ENCODE measurements at regions not wholly inside any gene's neighbourhood (a gene's known extent, or its start where the extent isn't known, plus 50 kb on each side); places are given as distances from the start of the nearest gene placed in this dataset.
A peak's percentile ranks its signal among the peaks of the same experiment; 100 is the strongest.
"Not testable (repeated sequence)": the region's sequence is repeated elsewhere in the genome, so short reads cannot be mapped to it uniquely, and the experiment has no call there.

- Histone ChIP-seq H3K27me3 (ENCODE audit: control insufficient read depth, insufficient read depth, low read length) (no peaks in the 10 kb centered on the region), H3K27ac (ENCODE audit: low read length) (no peak overlapping the region), H3K9me3 (ENCODE audit: control insufficient read depth, low read depth, low read length) (peaks cover 4% of the 10 kb centered on the region), H3K36me3 (ENCODE audit: control insufficient read depth, insufficient read depth, low read length) (no peaks in the 10 kb centered on the region), H3K4me1 (ENCODE audit: control insufficient read depth, insufficient read depth, low read length) (no peaks in the 10 kb centered on the region), H3K4me3 (ENCODE audit: low read length) (no peak overlapping the region)
- 100% methylated on average over 1 of the region's 12 CpGs for WGBS (ENCODE audit: insufficient coverage, low lambda C conversion rate)
- no peak for DNase-seq
Measured at GRCh38 chr6:1001655-1002349, 308.9 kb upstream of the EXOC2 start.

DNA sequence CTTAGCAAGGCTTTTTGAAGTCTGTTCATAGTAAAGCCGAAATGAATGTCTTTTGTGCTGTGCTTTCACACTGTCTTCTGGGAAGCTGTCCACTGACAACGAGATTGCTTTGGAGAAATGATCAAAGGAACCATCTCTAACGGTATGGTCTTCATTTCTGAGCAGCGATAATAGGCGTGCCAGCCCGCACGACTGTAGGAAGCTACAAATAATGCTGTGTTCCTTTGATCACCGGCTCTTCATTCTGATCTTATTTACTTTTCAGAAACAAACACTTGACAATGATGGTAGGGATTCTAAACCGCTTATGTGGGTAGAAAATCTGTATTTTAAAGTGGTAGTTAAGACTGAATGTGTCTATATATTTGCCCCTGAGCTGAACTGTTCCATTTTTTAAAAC, 306.6 kb upstream of the EXOC2 start:
- Histone ChIP-seq H3K36me3 (ENCODE audit: control insufficient read depth, insufficient read depth, low read length) (no peaks in the 10 kb centered on the region), H3K27ac (ENCODE audit: low read length) (no peak overlapping the region), H3K9me3 (ENCODE audit: control insufficient read depth, low read depth, low read length) (peaks cover 4% of the 10 kb centered on the region), H3K4me3 (ENCODE audit: low read length) (no peak overlapping the region), H3K4me1 (ENCODE audit: control insufficient read depth, insufficient read depth, low read length) (no peaks in the 10 kb centered on the region), H3K27me3 (ENCODE audit: control insufficient read depth, insufficient read depth, low read length) (no peaks in the 10 kb centered on the region)
- WGBS (ENCODE audit: insufficient coverage, low lambda C conversion rate) = no CpG with 5 or more reads among the region's 9 CpGs
- no peak for DNase-seq

DNA sequence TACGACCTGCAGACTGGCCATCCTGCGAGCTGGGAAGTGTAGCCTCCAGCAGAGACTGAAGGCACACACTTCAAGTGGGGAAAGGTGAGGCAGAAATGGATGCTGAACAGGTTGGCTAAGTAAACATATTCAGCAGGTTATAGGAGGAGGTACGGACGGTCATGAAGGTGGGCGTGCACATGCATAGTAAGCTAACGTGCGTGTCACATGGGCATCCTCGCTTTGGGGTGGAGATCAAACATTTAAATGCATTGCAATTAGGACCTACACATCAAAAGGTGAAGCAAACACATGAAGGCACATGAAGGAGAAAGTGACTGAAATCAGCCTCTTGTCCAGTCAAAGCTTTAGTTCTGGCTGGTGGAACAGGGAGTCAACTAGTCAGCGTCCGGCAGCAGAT, 305.6 kb upstream of the EXOC2 start:
- Histone ChIP-seq H3K27me3 (ENCODE audit: control insufficient read depth, insufficient read depth, low read length) (no peaks in the 10 kb centered on the region), H3K27ac (ENCODE audit: low read length) (no peak overlapping the region), H3K4me3 (ENCODE audit: low read length) (no peak overlapping the region), H3K9me3 (ENCODE audit: control insufficient read depth, low read depth, low read length) (no peaks in the 10 kb centered on the region), H3K4me1 (ENCODE audit: control insufficient read depth, insufficient read depth, low read length) (no peaks in the 10 kb centered on the region), H3K36me3 (ENCODE audit: control insufficient read depth, insufficient read depth, low read length) (no peaks in the 10 kb centered on the region)
- WGBS (ENCODE audit: insufficient coverage, low lambda C conversion rate) = no CpG with 5 or more reads among the region's 10 CpGs
- DNase-seq = no peak

- Histone ChIP-seq H3K4me1 (ENCODE audit: control insufficient read depth, insufficient read depth, low read length) (no peaks in the 10 kb centered on the region), H3K27ac (ENCODE audit: low read length) (no peak overlapping the region), H3K36me3 (ENCODE audit: control insufficient read depth, insufficient read depth, low read length) (no peaks in the 10 kb centered on the region), H3K4me3 (ENCODE audit: low read length) (no peak overlapping the region), H3K27me3 (ENCODE audit: control insufficient read depth, insufficient read depth, low read length) (no peaks in the 10 kb centered on the region), H3K9me3 (ENCODE audit: control insufficient read depth, low read depth, low read length) (no peaks in the 10 kb centered on the region)
- no CpG with 5 or more reads among the region's 9 CpGs for WGBS (ENCODE audit: insufficient coverage, low lambda C conversion rate)
- peak in 1 of 2 donors; percentile 11 for DNase-seq
Measured at GRCh38 chr6:996271-996852, 303.4 kb upstream of the EXOC2 start.

GRCh38 chr6:991192-991591, 298.3 kb upstream of the EXOC2 start:
- no peaks in the 10 kb centered on the region for H3K9me3 ChIP-seq (ENCODE audit: control insufficient read depth, low read depth, low read length)
- DNase-seq = no peak

DNA sequence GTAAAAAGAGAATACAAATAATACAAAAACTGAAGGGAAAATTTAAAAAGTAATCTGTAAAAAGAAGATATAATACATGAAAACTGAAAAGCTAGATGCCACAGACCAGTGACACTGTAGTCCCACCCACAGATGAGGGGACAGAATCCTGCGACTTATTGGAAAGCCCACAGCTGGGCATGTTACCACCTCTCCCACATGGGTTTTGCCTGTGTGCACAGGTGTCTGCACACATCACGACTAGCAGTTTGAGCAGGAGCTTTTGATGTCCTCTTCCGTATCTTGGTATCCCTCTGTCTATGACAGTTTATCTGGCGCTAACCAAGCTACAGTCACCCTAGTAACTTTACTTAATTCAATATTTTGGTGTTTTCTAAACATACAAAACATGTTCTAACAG, 291.1 kb upstream of the EXOC2 start:
- H3K4me1 ChIP-seq (ENCODE audit: control insufficient read depth, insufficient read depth, low read length) = no peaks in the 10 kb centered on the region
- H3K27ac ChIP-seq (ENCODE audit: low read length) = no peak overlapping the region
- H3K4me3 ChIP-seq (ENCODE audit: low read length) = no peak overlapping the region
- WGBS (ENCODE audit: insufficient coverage, low lambda C conversion rate) = no CpG with 5 or more reads among the region's 4 CpGs
- no peaks in the 10 kb centered on the region for H3K36me3 ChIP-seq (ENCODE audit: control insufficient read depth, insufficient read depth, low read length)
- peaks cover 2% of the 10 kb centered on the region for H3K27me3 ChIP-seq (ENCODE audit: control insufficient read depth, insufficient read depth, low read length)
- H3K9me3 ChIP-seq (ENCODE audit: control insufficient read depth, low read depth, low read length) = no peaks in the 10 kb centered on the region
- DNase-seq = no peak

More at GRCh38 chr6:991192-991591, 298.3 kb upstream of the EXOC2 start:
- H3K27ac ChIP-seq (ENCODE audit: low read length) = no peak overlapping the region
- peaks cover 2% of the 10 kb centered on the region for H3K27me3 ChIP-seq (ENCODE audit: control insufficient read depth, insufficient read depth, low read length)
- no peak overlapping the region for H3K4me3 ChIP-seq (ENCODE audit: low read length)
- no peaks in the 10 kb centered on the region for H3K36me3 ChIP-seq (ENCODE audit: control insufficient read depth, insufficient read depth, low read length)
- H3K4me1 ChIP-seq (ENCODE audit: control insufficient read depth, insufficient read depth, low read length) = no peaks in the 10 kb centered on the region

GRCh38 chr6:978937-979685, 286.2 kb upstream of the EXOC2 start:
- H3K27ac ChIP-seq (ENCODE audit: low read length) = no peak overlapping the region
- no peak overlapping the region for H3K4me3 ChIP-seq (ENCODE audit: low read length)
- no peaks in the 10 kb centered on the region for H3K27me3 ChIP-seq (ENCODE audit: control insufficient read depth, insufficient read depth, low read length)
- no peak for DNase-seq
- no peaks in the 10 kb centered on the region for H3K9me3 ChIP-seq (ENCODE audit: control insufficient read depth, low read depth, low read length)
- no peaks in the 10 kb centered on the region for H3K36me3 ChIP-seq (ENCODE audit: control insufficient read depth, insufficient read depth, low read length)
- no CpG with 5 or more reads among the region's 4 CpGs for WGBS (ENCODE audit: insufficient coverage, low lambda C conversion rate)
- H3K4me1 ChIP-seq (ENCODE audit: control insufficient read depth, insufficient read depth, low read length) = no peaks in the 10 kb centered on the region

DNA sequence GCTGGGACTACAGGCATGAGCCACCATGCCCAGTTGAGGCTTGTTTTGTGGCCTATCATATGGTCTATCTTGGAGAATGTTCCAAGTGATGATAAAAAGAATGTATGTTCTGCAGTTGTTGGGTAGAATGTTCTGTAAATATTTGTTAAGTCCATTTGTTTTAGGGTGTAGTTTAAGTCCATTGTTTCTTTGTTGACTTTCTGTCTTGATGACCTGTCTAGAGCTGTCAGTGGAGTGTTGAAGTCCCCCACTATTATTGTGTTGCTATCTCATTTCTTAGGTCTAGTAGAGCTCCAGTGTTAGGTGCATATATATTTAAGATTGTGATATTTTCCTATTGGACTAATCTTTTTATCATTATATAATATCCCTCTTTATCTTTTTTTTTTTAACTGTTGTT, 284.3 kb upstream of the EXOC2 start:
- not testable (repeated sequence) for H3K4me1 ChIP-seq (ENCODE audit: control insufficient read depth, insufficient read depth, low read length); DNase-seq; H3K4me3 ChIP-seq (ENCODE audit: low read length); H3K27me3 ChIP-seq (ENCODE audit: control insufficient read depth, insufficient read depth, low read length); H3K27ac ChIP-seq (ENCODE audit: low read length); H3K9me3 ChIP-seq (ENCODE audit: control insufficient read depth, low read depth, low read length); H3K36me3 ChIP-seq (ENCODE audit: control insufficient read depth, insufficient read depth, low read length)

GRCh38 chr6:971981-972640, 279.2 kb upstream of the EXOC2 start:
- Histone ChIP-seq H3K27me3 (ENCODE audit: control insufficient read depth, insufficient read depth, low read length) (no peaks in the 10 kb centered on the region), H3K4me1 (ENCODE audit: control insufficient read depth, insufficient read depth, low read length) (no peaks in the 10 kb centered on the region), H3K4me3 (ENCODE audit: low read length) (no peak overlapping the region), H3K36me3 (ENCODE audit: control insufficient read depth, insufficient read depth, low read length) (no peaks in the 10 kb centered on the region), H3K9me3 (ENCODE audit: control insufficient read depth, low read depth, low read length) (no peaks in the 10 kb centered on the region), H3K27ac (ENCODE audit: low read length) (no peak overlapping the region)
- no peak for DNase-seq
- WGBS (ENCODE audit: insufficient coverage, low lambda C conversion rate) = 100% methylated on average over 3 of the region's 17 CpGs

- WGBS (ENCODE audit: insufficient coverage, low lambda C conversion rate) = 100% methylated on average over 4 of the region's 7 CpGs
- Histone ChIP-seq H3K27me3 (ENCODE audit: control insufficient read depth, insufficient read depth, low read length) (peaks cover 6% of the 10 kb centered on the region), H3K4me3 (ENCODE audit: low read length) (no peak overlapping the region), H3K4me1 (ENCODE audit: control insufficient read depth, insufficient read depth, low read length) (no peaks in the 10 kb centered on the region), H3K36me3 (ENCODE audit: control insufficient read depth, insufficient read depth, low read length) (no peaks in the 10 kb centered on the region), H3K9me3 (ENCODE audit: control insufficient read depth, low read depth, low read length) (no peaks in the 10 kb centered on the region), H3K27ac (ENCODE audit: low read length) (no peak overlapping the region)
- no peak for DNase-seq
Measured at GRCh38 chr6:968791-969190, 275.9 kb upstream of the EXOC2 start.
